ENCODE measurements at regions not wholly inside any gene's neighbourhood (a gene's known extent, or its start where the extent isn't known, plus 50 kb on each side); places are given as distances from the start of the nearest gene placed in this dataset.
A peak's percentile ranks its signal among the peaks of the same experiment; 100 is the strongest.

GRCh38 chr11:115659061-115659963 lies 155.1 kb upstream of the CADM1 start:
- POLR2A ChIA-PET, result no interaction called here
- Histone ChIP-seq H3K27me3 (replicated peaks in 1 of 2; ENCODE audit: control insufficient read depth in 2 of 2, extremely low read depth in 1 of 2, insufficient read depth in 2 of 2, low read length in 1 of 2) (peaks cover 0 to 38% of the 10 kb centered on the region in 2 experiments), H3K4me1 (ENCODE audit: control insufficient read depth in 1 of 2, extremely low read depth in 1 of 2, insufficient read depth in 2 of 2, low read length in 2 of 2) (no peaks in the 10 kb centered on the region), H3K27ac (ENCODE audit: low read length) (no peak overlapping the region), H3K36me3 (ENCODE audit: control insufficient read depth in 2 of 2, extremely low read depth in 1 of 2, insufficient read depth in 1 of 2, low read length in 1 of 2) (no peaks in the 10 kb centered on the region), H3K9me3 (no peaks in the 10 kb centered on the region), H3K4me3 (ENCODE audit: control insufficient read depth in 1 of 2, extremely low read depth in 1 of 2, low read length in 1 of 2) (no peak overlapping the region)
- DNase-seq, result no peak
- Mint-ChIP-seq H3K9me3 (no peaks in the 10 kb centered on the region), H3K27ac (no peak overlapping the region), H3K4me3 (no peak overlapping the region), H3K27me3 (peaks cover 29 to 34% of the 10 kb centered on the region in 2 donors), H3K4me1 (no peaks in the 10 kb centered on the region), H3K36me3 (no peaks in the 10 kb centered on the region)
- WGBS (ENCODE audit: insufficient coverage), result 4% methylated on average over 44 of the region's 60 CpGs
- CTCF ChIA-PET, result no interaction called here
- ATAC-seq (replicated peaks in 1 of 4), result peak in 2 of 4 experiments; percentile 36 to 50

- ATAC-seq (replicated peaks in 1 of 4) (no peak), DNase-seq (no peak)
- Histone ChIP-seq H3K4me1 (ENCODE audit: control insufficient read depth in 1 of 2, extremely low read depth in 1 of 2, insufficient read depth in 2 of 2, low read length in 2 of 2) (no peaks in the 10 kb centered on the region), H3K36me3 (ENCODE audit: control insufficient read depth in 2 of 2, extremely low read depth in 1 of 2, insufficient read depth in 1 of 2, low read length in 1 of 2) (no peaks in the 10 kb centered on the region), H3K9me3 (no peaks in the 10 kb centered on the region), H3K27ac (ENCODE audit: low read length) (no peak overlapping the region), H3K27me3 (replicated peaks in 1 of 2; ENCODE audit: control insufficient read depth in 2 of 2, extremely low read depth in 1 of 2, insufficient read depth in 2 of 2, low read length in 1 of 2) (peaks cover 0 to 42% of the 10 kb centered on the region in 2 experiments), H3K4me3 (ENCODE audit: control insufficient read depth in 1 of 2, extremely low read depth in 1 of 2, low read length in 1 of 2) (no peak overlapping the region)
- ChIA-PET CTCF (no interaction called here), POLR2A (no interaction called here)
- no peaks in the 10 kb centered on the region for H3K9me3 Mint-ChIP-seq
- H3K36me3 Mint-ChIP-seq, result no peaks in the 10 kb centered on the region
- no CpG with 5 or more reads among the region's 4 CpGs for WGBS (ENCODE audit: insufficient coverage)
- H3K27ac Mint-ChIP-seq, result no peak overlapping the region
- H3K4me3 Mint-ChIP-seq, result no peak overlapping the region
- H3K4me1 Mint-ChIP-seq, result no peaks in the 10 kb centered on the region
- H3K27me3 Mint-ChIP-seq, result peaks cover 34 to 36% of the 10 kb centered on the region in 2 donors
These were observed 153.4 kb upstream of the CADM1 start for GRCh38 chr11:115657586-115657985.

GRCh38 chr11:115656669-115657068 lies 152.5 kb upstream of the CADM1 start:
- peaks cover 0 to 36% of the 10 kb centered on the region in 2 experiments for H3K27me3 ChIP-seq (replicated peaks in 1 of 2; ENCODE audit: control insufficient read depth in 2 of 2, extremely low read depth in 1 of 2, insufficient read depth in 2 of 2, low read length in 1 of 2)
- no peaks in the 10 kb centered on the region for H3K9me3 Mint-ChIP-seq
- DNase-seq (no peak), ATAC-seq (replicated peaks in 1 of 4) (no peak)
- no peak overlapping the region for H3K27ac Mint-ChIP-seq
- no peaks in the 10 kb centered on the region for H3K9me3 ChIP-seq
- WGBS (ENCODE audit: insufficient coverage), result 69% methylated on average over 4 of the region's 6 CpGs
- H3K4me3 Mint-ChIP-seq, result no peak overlapping the region
- no peak overlapping the region for H3K27ac ChIP-seq (ENCODE audit: low read length)
- CTCF ChIA-PET, result no interaction called here
- no peaks in the 10 kb centered on the region for H3K36me3 ChIP-seq (ENCODE audit: control insufficient read depth in 2 of 2, extremely low read depth in 1 of 2, insufficient read depth in 1 of 2, low read length in 1 of 2)
- H3K4me3 ChIP-seq (ENCODE audit: control insufficient read depth in 1 of 2, extremely low read depth in 1 of 2, low read length in 1 of 2), result no peak overlapping the region
- no peaks in the 10 kb centered on the region for H3K36me3 Mint-ChIP-seq
- POLR2A ChIA-PET, result no interaction called here
- H3K4me1 Mint-ChIP-seq, result no peaks in the 10 kb centered on the region
- H3K27me3 Mint-ChIP-seq, result peaks cover 32 to 39% of the 10 kb centered on the region in 2 donors
- no peaks in the 10 kb centered on the region for H3K4me1 ChIP-seq (ENCODE audit: control insufficient read depth in 1 of 2, extremely low read depth in 1 of 2, insufficient read depth in 2 of 2, low read length in 2 of 2)

GRCh38 chr11:115656041-115656440 lies 151.8 kb upstream of the CADM1 start:
- Histone ChIP-seq H3K4me1 (ENCODE audit: control insufficient read depth in 1 of 2, extremely low read depth in 1 of 2, insufficient read depth in 2 of 2, low read length in 2 of 2) (no peaks in the 10 kb centered on the region), H3K9me3 (no peaks in the 10 kb centered on the region), H3K27ac (ENCODE audit: low read length) (no peak overlapping the region), H3K4me3 (ENCODE audit: control insufficient read depth in 1 of 2, extremely low read depth in 1 of 2, low read length in 1 of 2) (no peak overlapping the region), H3K36me3 (ENCODE audit: control insufficient read depth in 2 of 2, extremely low read depth in 1 of 2, insufficient read depth in 1 of 2, low read length in 1 of 2) (no peaks in the 10 kb centered on the region), H3K27me3 (replicated peaks in 1 of 2; ENCODE audit: control insufficient read depth in 2 of 2, extremely low read depth in 1 of 2, insufficient read depth in 2 of 2, low read length in 1 of 2) (peaks cover 0 to 36% of the 10 kb centered on the region in 2 experiments)
- Mint-ChIP-seq H3K36me3 (no peaks in the 10 kb centered on the region), H3K4me3 (no peak overlapping the region), H3K27me3 (peaks cover 29 to 39% of the 10 kb centered on the region in 2 donors), H3K4me1 (no peaks in the 10 kb centered on the region), H3K9me3 (no peaks in the 10 kb centered on the region), H3K27ac (no peak overlapping the region)
- ATAC-seq (replicated peaks in 1 of 4) (no peak), DNase-seq (no peak)
- CTCF ChIA-PET, result no interaction called here
- POLR2A ChIA-PET, result no interaction called here

- no peak for DNase-seq
These were observed 150.6 kb upstream of the CADM1 start for GRCh38 chr11:115654792-115655191.

GRCh38 chr11:115653926-115654325 lies 149.7 kb upstream of the CADM1 start:
- ChIA-PET CTCF (no interaction called here), POLR2A (no interaction called here)
- H3K27ac Mint-ChIP-seq, result no peak overlapping the region
- H3K36me3 Mint-ChIP-seq, result no peaks in the 10 kb centered on the region
- peaks cover 0 to 16% of the 10 kb centered on the region in 2 experiments for H3K27me3 ChIP-seq (replicated peaks in 1 of 2; ENCODE audit: control insufficient read depth in 2 of 2, extremely low read depth in 1 of 2, insufficient read depth in 2 of 2, low read length in 1 of 2)
- no peak overlapping the region for H3K4me3 Mint-ChIP-seq
- no peak overlapping the region for H3K27ac ChIP-seq (ENCODE audit: low read length)
- H3K27me3 Mint-ChIP-seq, result peaks cover 21 to 23% of the 10 kb centered on the region in 2 donors
- H3K4me1 Mint-ChIP-seq, result no peaks in the 10 kb centered on the region
- peaks cover 0 to under 1% (median 0%) of the 10 kb centered on the region in 3 donors for H3K9me3 Mint-ChIP-seq
- no peaks in the 10 kb centered on the region for H3K4me1 ChIP-seq (ENCODE audit: control insufficient read depth in 1 of 2, extremely low read depth in 1 of 2, insufficient read depth in 2 of 2, low read length in 2 of 2)
- H3K4me3 ChIP-seq (ENCODE audit: control insufficient read depth in 1 of 2, extremely low read depth in 1 of 2, low read length in 1 of 2), result no peak overlapping the region
- H3K36me3 ChIP-seq (ENCODE audit: control insufficient read depth in 2 of 2, extremely low read depth in 1 of 2, insufficient read depth in 1 of 2, low read length in 1 of 2), result no peaks in the 10 kb centered on the region
- DNase-seq (no peak), ATAC-seq (replicated peaks in 1 of 4) (no peak)
- 88% methylated on average over 7 of the region's 13 CpGs for WGBS (ENCODE audit: insufficient coverage)
- H3K9me3 ChIP-seq, result no peaks in the 10 kb centered on the region

More at GRCh38 chr11:115654792-115655191, 150.6 kb upstream of the CADM1 start:
- Mint-ChIP-seq H3K4me1 (no peaks in the 10 kb centered on the region), H3K4me3 (no peak overlapping the region), H3K27ac (no peak overlapping the region), H3K27me3 (peaks cover 21 to 28% of the 10 kb centered on the region in 2 donors), H3K36me3 (no peaks in the 10 kb centered on the region), H3K9me3 (no peaks in the 10 kb centered on the region)
- POLR2A ChIA-PET, result no interaction called here
- no CpG with 5 or more reads among the region's 4 CpGs for WGBS (ENCODE audit: insufficient coverage)
- CTCF ChIA-PET, result no interaction called here
- peaks cover 0 to 25% of the 10 kb centered on the region in 2 experiments for H3K27me3 ChIP-seq (replicated peaks in 1 of 2; ENCODE audit: control insufficient read depth in 2 of 2, extremely low read depth in 1 of 2, insufficient read depth in 2 of 2, low read length in 1 of 2)
- no peaks in the 10 kb centered on the region for H3K36me3 ChIP-seq (ENCODE audit: control insufficient read depth in 2 of 2, extremely low read depth in 1 of 2, insufficient read depth in 1 of 2, low read length in 1 of 2)
- H3K4me1 ChIP-seq (ENCODE audit: control insufficient read depth in 1 of 2, extremely low read depth in 1 of 2, insufficient read depth in 2 of 2, low read length in 2 of 2), result no peaks in the 10 kb centered on the region
- H3K4me3 ChIP-seq (ENCODE audit: control insufficient read depth in 1 of 2, extremely low read depth in 1 of 2, low read length in 1 of 2), result no peak overlapping the region
- H3K27ac ChIP-seq (ENCODE audit: low read length), result no peak overlapping the region
- no peaks in the 10 kb centered on the region for H3K9me3 ChIP-seq
- ATAC-seq (replicated peaks in 1 of 4), result no peak
